T-cell (primary cell): ENCODE measurements at regions not wholly inside any gene's neighbourhood (a gene's known extent, or its start where the extent isn't known, plus 50 kb on each side); places are given as distances from the start of the nearest gene placed in this dataset.

ENCODE experiments used
- ATAC-seq, 4 experiments: fragments of 200-7000 bp in 3 of 4; fragments of 150-1000 bp in 1 of 4; cut with Tn5 transposase; replicated peaks in 1 of 4; 1 replicate in 3 of 4; 2 replicates in 1 of 4; pipeline ENCODE4 v1.10.0; 2021; ENCODE audit warnings: moderate library complexity in 3 of 4, mild to moderate bottlenecking in 2 of 4, moderate number of reproducible peaks in 1 of 4
- CTCF ChIA-PET, 2 donors: fragments of 300-600 bp; sonication (Branson Sonifier 250); formaldehyde crosslinking; loops; one replicate each; lab custom pipeline; 2022; ENCODE audit warnings: antibody characterized with exemption in 2 of 2; lab: Charles Lee
- POLR2A ChIA-PET, 2 donors: fragments of 300-600 bp; sonication (Branson Sonifier 250); formaldehyde crosslinking; loops; one replicate each; lab custom pipeline; 2022; ENCODE audit warnings: antibody characterized with exemption in 2 of 2; lab: Charles Lee
- DNase-seq, 35 experiments: peaks; one replicate each; pipeline versions ENCODE4 v3.0.0 to v3.0.0-alpha.2; 2013 to 2023
- H3K27ac ChIP-seq: one replicate; pipeline ENCODE4 v1.5.1; 2013; ENCODE audit warnings: low read length
- H3K27me3 ChIP-seq, 2 experiments: replicated peaks in 1 of 2; 1 replicate in 1 of 2; 2 replicates in 1 of 2; pipeline versions ENCODE4 v1.6.1 to v1.7.0; 2013; ENCODE audit warnings: low read length in 1 of 2, mixed read lengths in 1 of 2; ENCODE audit not compliant: control insufficient read depth in 2 of 2, insufficient read depth in 2 of 2; ENCODE audit errors: extremely low read depth in 1 of 2
- H3K36me3 ChIP-seq, 2 donors: 1 replicate in 1 of 2; 2 replicates in 1 of 2; pipeline versions ENCODE4 v1.6.1 to v1.7.0; 2013; ENCODE audit warnings: low read length in 1 of 2; ENCODE audit not compliant: control insufficient read depth in 2 of 2, insufficient read depth in 1 of 2; ENCODE audit errors: extremely low read depth in 1 of 2
- H3K4me1 ChIP-seq, 2 experiments: 1 replicate in 1 of 2; 2 replicates in 1 of 2; pipeline versions ENCODE4 v1.6.1 to v1.7.0; 2013; ENCODE audit warnings: low read length in 2 of 2, mixed read lengths in 1 of 2; ENCODE audit not compliant: insufficient read depth in 2 of 2, control insufficient read depth in 1 of 2; ENCODE audit errors: extremely low read depth in 1 of 2
- H3K4me3 ChIP-seq, 2 donors: 1 replicate in 1 of 2; 2 replicates in 1 of 2; pipeline versions ENCODE4 v1.5.1 to v1.7.0; 2013; ENCODE audit warnings: mild to moderate bottlenecking in 2 of 2, low read length in 1 of 2, moderate library complexity in 1 of 2; ENCODE audit not compliant: control insufficient read depth in 1 of 2; ENCODE audit errors: extremely low read depth in 1 of 2
- H3K9me3 ChIP-seq: 2 replicates; pipeline ENCODE4 v1.7.0; 2013
- H3K27ac Mint-ChIP-seq, 2 donors: one replicate each; pipeline ENCODE4 v1.8.0; 2020 to 2021; ENCODE audit warnings: mild to moderate bottlenecking in 2 of 2, mixed read lengths in 2 of 2
- H3K27me3 Mint-ChIP-seq, 2 donors: one replicate each; pipeline ENCODE4 v1.8.0; 2021 to 2022; ENCODE audit warnings: mixed read lengths in 2 of 2
- H3K36me3 Mint-ChIP-seq: one replicate; pipeline ENCODE4 v1.8.0; 2021; ENCODE audit warnings: mixed read lengths
- H3K4me1 Mint-ChIP-seq, 3 donors: one replicate each; pipeline ENCODE4 v1.8.0; 2020 to 2022; ENCODE audit warnings: mixed read lengths in 3 of 3, mild to moderate bottlenecking in 1 of 3
- H3K4me3 Mint-ChIP-seq, 3 donors: one replicate each; pipeline ENCODE4 v1.8.0; 2020 to 2022; ENCODE audit warnings: mild to moderate bottlenecking in 3 of 3, mixed read lengths in 3 of 3, moderate library complexity in 3 of 3
- H3K9me3 Mint-ChIP-seq, 3 donors: one replicate each; pipeline ENCODE4 v1.8.0; 2020 to 2022; ENCODE audit warnings: mixed read lengths in 3 of 3
- WGBS: methylation state at CpG from one replicate; pipeline ENCODE4 v1.1.5; 2013; ENCODE audit warnings: missing lambda C conversion rate; ENCODE audit not compliant: insufficient coverage; 5-methylcytosine and 5-hydroxymethylcytosine counted together

DNA sequence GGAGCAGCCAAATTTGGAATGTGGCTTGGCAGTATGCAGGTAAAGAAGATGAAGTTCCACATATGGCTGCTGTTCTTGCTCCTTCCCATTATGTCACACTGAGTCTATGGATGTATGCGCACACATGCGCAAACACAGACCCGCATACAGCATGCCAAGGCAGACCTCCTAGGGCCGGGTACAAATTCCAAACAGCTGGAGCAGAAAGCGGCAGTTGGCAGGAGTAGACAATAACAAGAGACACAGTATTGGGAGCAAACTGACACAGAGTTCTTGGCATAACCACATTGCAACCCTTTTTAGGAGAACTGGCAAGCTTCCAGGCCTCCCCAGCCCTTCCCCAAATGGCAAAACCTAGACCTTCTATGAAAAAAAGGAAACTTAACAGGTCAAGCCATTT lies 268.9 kb downstream of the SP3 start:
- H3K4me1 Mint-ChIP-seq, result no peaks in the 10 kb centered on the region
- WGBS, result 95% methylated on average over 5 of the region's 5 CpGs
- no peaks in the 10 kb centered on the region for H3K9me3 ChIP-seq
- H3K27ac Mint-ChIP-seq, result no peak overlapping the region
- no peak overlapping the region for H3K4me3 ChIP-seq
- no peak overlapping the region for H3K4me3 Mint-ChIP-seq
- H3K4me1 ChIP-seq, result no peaks in the 10 kb centered on the region
- ChIA-PET CTCF (no interaction called here), POLR2A (no interaction called here)
- H3K27me3 Mint-ChIP-seq, result peaks cover 0 to 5% of the 10 kb centered on the region in 2 donors
- no peak for ATAC-seq
- no peak for DNase-seq
- no peaks in the 10 kb centered on the region for H3K9me3 Mint-ChIP-seq
- peaks cover 0 to 4% of the 10 kb centered on the region in 2 experiments for H3K27me3 ChIP-seq
- H3K36me3 Mint-ChIP-seq, result no peaks in the 10 kb centered on the region
- no peak overlapping the region for H3K27ac ChIP-seq
- H3K36me3 ChIP-seq, result no peaks in the 10 kb centered on the region

DNA sequence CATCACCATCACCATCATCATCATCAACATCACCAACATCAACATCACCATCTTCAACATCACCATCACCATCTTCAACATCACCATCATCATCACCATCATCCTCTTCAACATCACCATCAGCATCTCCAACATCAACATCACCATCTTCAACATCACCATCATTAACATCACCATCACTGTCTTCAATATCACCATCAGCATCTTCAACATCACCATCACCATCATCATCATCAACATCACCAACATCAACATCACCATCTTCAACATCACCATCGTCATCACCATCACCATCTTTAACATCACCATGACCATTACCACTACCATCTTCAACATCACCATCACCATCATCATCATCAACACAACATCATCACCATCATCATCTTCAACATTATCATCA lies 267.2 kb downstream of the SP3 start:
- H3K4me3 ChIP-seq, result no peak overlapping the region
- no peak overlapping the region for H3K4me3 Mint-ChIP-seq
- no peaks in the 10 kb centered on the region for H3K36me3 ChIP-seq
- no peaks in the 10 kb centered on the region for H3K27me3 Mint-ChIP-seq
- no peaks in the 10 kb centered on the region for H3K4me1 ChIP-seq
- no peaks in the 10 kb centered on the region for H3K9me3 Mint-ChIP-seq
- peaks cover 0 to under 1% of the 10 kb centered on the region in 2 experiments for H3K27me3 ChIP-seq
- no peak overlapping the region for H3K27ac Mint-ChIP-seq
- H3K27ac ChIP-seq, result no peak overlapping the region
- POLR2A ChIA-PET, result no interaction called here
- ATAC-seq, result no peak
- no peaks in the 10 kb centered on the region for H3K36me3 Mint-ChIP-seq
- DNase-seq, result no peak
- no peaks in the 10 kb centered on the region for H3K9me3 ChIP-seq
- CTCF ChIA-PET, result no interaction called here
- WGBS, result 95% methylated on average over 1 of the region's 1 CpG
- H3K4me1 Mint-ChIP-seq, result no peaks in the 10 kb centered on the region

DNA sequence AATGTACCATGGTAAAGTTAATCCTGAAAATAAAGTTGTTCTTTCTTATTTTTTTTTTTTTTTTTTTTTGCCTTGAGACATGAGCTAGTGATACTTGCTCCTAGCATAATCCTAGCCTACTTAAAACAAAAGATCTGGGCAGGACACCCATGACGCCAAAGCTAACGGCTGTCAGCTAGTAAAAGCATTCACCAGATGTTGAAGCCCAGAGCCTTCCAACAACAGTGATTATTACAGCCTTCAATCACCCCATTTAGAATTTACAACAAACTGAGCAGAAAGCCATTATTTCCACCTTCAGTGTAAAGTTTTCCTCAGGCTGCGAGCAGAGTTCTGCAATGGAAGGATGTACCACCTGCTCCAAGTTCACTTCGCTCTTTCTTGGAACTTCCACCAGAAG lies 259.5 kb downstream of the SP3 start:
- H3K4me3 Mint-ChIP-seq, result no peak overlapping the region
- Histone ChIP-seq H3K36me3 (no peaks in the 10 kb centered on the region), H3K9me3 (no peaks in the 10 kb centered on the region), H3K4me3 (no peak overlapping the region), H3K4me1 (no peaks in the 10 kb centered on the region), H3K27ac (no peak overlapping the region), H3K27me3 (no peaks in the 10 kb centered on the region)
- H3K36me3 Mint-ChIP-seq, result no peaks in the 10 kb centered on the region
- H3K27ac Mint-ChIP-seq, result no peak overlapping the region
- ATAC-seq, result no peak
- WGBS, result 93% methylated on average over 3 of the region's 4 CpGs
- no peaks in the 10 kb centered on the region for H3K4me1 Mint-ChIP-seq
- no peak for DNase-seq
- no peaks in the 10 kb centered on the region for H3K9me3 Mint-ChIP-seq
- H3K27me3 Mint-ChIP-seq, result peaks cover 9 to 12% of the 10 kb centered on the region in 2 donors
- POLR2A ChIA-PET, result no interaction called here
- CTCF ChIA-PET, result no interaction called here

DNA sequence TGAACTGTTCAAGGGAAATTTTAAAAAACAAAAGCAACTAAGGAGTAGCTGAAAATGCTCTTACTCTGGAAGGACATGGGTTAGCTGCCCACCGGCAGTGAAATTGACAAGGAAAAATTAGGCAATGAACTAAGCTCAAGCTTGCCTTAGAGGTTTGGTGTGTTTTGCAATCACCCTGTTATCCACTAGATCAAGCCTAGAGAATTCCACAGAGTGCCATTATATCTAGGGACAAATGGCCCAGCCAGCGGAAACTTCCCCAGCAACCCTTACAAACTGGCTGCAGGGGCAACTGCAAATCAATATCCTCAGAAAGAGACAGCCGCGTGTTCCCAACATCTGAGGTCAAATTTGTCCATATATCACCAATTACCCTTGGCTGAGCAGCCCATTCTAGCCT lies 258.2 kb downstream of the SP3 start:
- Mint-ChIP-seq H3K27ac (no peak overlapping the region), H3K27me3 (peaks cover 9 to 12% of the 10 kb centered on the region in 2 donors), H3K36me3 (no peaks in the 10 kb centered on the region), H3K4me3 (no peak overlapping the region), H3K9me3 (no peaks in the 10 kb centered on the region), H3K4me1 (no peaks in the 10 kb centered on the region)
- WGBS, result 86% methylated on average over 1 of the region's 4 CpGs
- Histone ChIP-seq H3K27me3 (no peaks in the 10 kb centered on the region), H3K9me3 (no peaks in the 10 kb centered on the region), H3K27ac (no peak overlapping the region), H3K4me1 (no peaks in the 10 kb centered on the region), H3K36me3 (no peaks in the 10 kb centered on the region), H3K4me3 (no peak overlapping the region)
- CTCF ChIA-PET, result no interaction called here
- DNase-seq (no peak), ATAC-seq (no peak)
- POLR2A ChIA-PET, result no interaction called here

GRCh38 chr2:173708806-173709205 lies 256.4 kb downstream of the SP3 start:
- DNase-seq (no peak), ATAC-seq (no peak)
- POLR2A ChIA-PET, result no interaction called here
- Mint-ChIP-seq H3K36me3 (no peaks in the 10 kb centered on the region), H3K4me1 (no peaks in the 10 kb centered on the region), H3K27ac (no peak overlapping the region), H3K9me3 (no peaks in the 10 kb centered on the region), H3K4me3 (no peak overlapping the region), H3K27me3 (peaks cover 9 to 12% of the 10 kb centered on the region in 2 donors)
- no peaks in the 10 kb centered on the region for H3K36me3 ChIP-seq
- WGBS, result 60% methylated on average over 1 of the region's 5 CpGs
- H3K27me3 ChIP-seq, result no peaks in the 10 kb centered on the region
- CTCF ChIA-PET, result no interaction called here
- H3K9me3 ChIP-seq, result no peaks in the 10 kb centered on the region
- no peaks in the 10 kb centered on the region for H3K4me1 ChIP-seq
- H3K4me3 ChIP-seq, result no peak overlapping the region
- no peak overlapping the region for H3K27ac ChIP-seq

- no peaks in the 10 kb centered on the region for H3K4me1 Mint-ChIP-seq
- Histone ChIP-seq H3K4me3 (no peak overlapping the region), H3K4me1 (no peaks in the 10 kb centered on the region), H3K27me3 (no peaks in the 10 kb centered on the region), H3K9me3 (no peaks in the 10 kb centered on the region), H3K27ac (no peak overlapping the region), H3K36me3 (no peaks in the 10 kb centered on the region)
- no peaks in the 10 kb centered on the region for H3K36me3 Mint-ChIP-seq
- POLR2A ChIA-PET, result no interaction called here
- no peak overlapping the region for H3K27ac Mint-ChIP-seq
- WGBS, result no CpG with 5 or more reads among the region's 1 CpG
- ATAC-seq, result no peak
- CTCF ChIA-PET, result interaction anchor here in 1 of 2 donors (0.7 kb wide), 1 partner anchor 262 kb away, joined by 3 read pairs; no protein-coding TSS in a partner anchor
- DNase-seq, result no peak
- H3K27me3 Mint-ChIP-seq, result peaks cover 9 to 11% of the 10 kb centered on the region in 2 donors
- H3K9me3 Mint-ChIP-seq, result no peaks in the 10 kb centered on the region
- no peak overlapping the region for H3K4me3 Mint-ChIP-seq
These were observed 253.4 kb downstream of the SP3 start for GRCh38 chr2:173711816-173712215.

GRCh38 chr2:173713904-173714555 lies 251.1 kb downstream of the SP3 start:
- WGBS, result 100% methylated on average over 1 of the region's 4 CpGs
- Mint-ChIP-seq H3K9me3 (no peaks in the 10 kb centered on the region), H3K27ac (no peak overlapping the region), H3K4me1 (no peaks in the 10 kb centered on the region), H3K36me3 (no peaks in the 10 kb centered on the region), H3K4me3 (no peak overlapping the region), H3K27me3 (peaks cover 24 to 27% of the 10 kb centered on the region in 2 donors)
- peaks cover 0 to 3% of the 10 kb centered on the region in 2 experiments for H3K27me3 ChIP-seq
- H3K4me1 ChIP-seq, result no peaks in the 10 kb centered on the region
- no peak for DNase-seq
- H3K36me3 ChIP-seq, result no peaks in the 10 kb centered on the region
- no peaks in the 10 kb centered on the region for H3K9me3 ChIP-seq
- ATAC-seq, result no peak
- no peak overlapping the region for H3K4me3 ChIP-seq
- no peak overlapping the region for H3K27ac ChIP-seq
- ChIA-PET POLR2A (no interaction called here), CTCF (no interaction called here)
